K562 (cell line): ENCODE measurements at regions not wholly inside any gene's neighbourhood (a gene's known extent, or its start where the extent isn't known, plus 50 kb on each side); places are given as distances from the start of the nearest gene placed in this dataset.

Experiments used
- ATAC-seq: fragments of 200-7000 bp; cut with Tn5 transposase; 3 replicates; pipeline ENCODE4 v1.9.1; 2020; ENCODE audit warnings: moderate library complexity
- BruUV-seq: library from RNA; stranded (reverse); fragments of 400-500 nt; replicated peaks from 2 replicates; lab custom pipeline; 2021; lab: Mats Ljungman, UMichigan
- CTCF ChIA-PET: fragments of 300-600 bp; formaldehyde crosslinking; extraction: SDS; loops from one replicate; lab custom pipeline; 2021; ENCODE audit warnings: low intra/inter-chr PET ratio; lab: Yijun Ruan, JAX
- POLR2A ChIA-PET: fragments of 300-600, 350-650 bp; sonication (Branson Sonifier 250); formaldehyde crosslinking; extraction: SDS; loops from one replicate; lab custom pipeline; 2021; ENCODE audit warnings: antibody characterized with exemption, inconsistent platforms; lab: Yijun Ruan, JAX
- DNase-seq, 4 experiments: peaks; one replicate each; pipeline versions ENCODE4 v3.0.0 to v3.0.0-alpha.2; 2011 to 2018; ENCODE audit warnings: low spot score in 3 of 4, mixed read lengths in 3 of 4; ENCODE audit errors: extremely low read depth in 1 of 4
- FAIRE-seq: peaks from 2 replicates; lab custom pipeline; 2011; peaks lifted over from hg19 to GRCh38; lab: Jason Lieb, UNC
- H2AFZ ChIP-seq: 2 replicates; pipeline ENCODE4 v1.6.0; 2011; ENCODE audit warnings: low read depth, low read length, control low read depth, inconsistent platforms
- H3K27ac ChIP-seq: fragments of 200-600 bp; 3 replicates; pipeline ENCODE4 v1.8.0; 2011; ENCODE audit warnings: low read depth, mild to moderate bottlenecking, control low read depth, inconsistent platforms, low read length, moderate library complexity, mixed read lengths; ENCODE audit errors: extremely low read depth
- H3K27me3 ChIP-seq, 2 experiments: fragments of 300-600 bp in 1 of 2; 2 replicates in 1 of 2; 3 replicates in 1 of 2; pipeline versions ENCODE4 v1.6.0 to v1.8.0; 2011; ENCODE audit warnings: inconsistent platforms in 2 of 2, low read length in 2 of 2, mild to moderate bottlenecking in 1 of 2, mixed read lengths in 1 of 2, moderate library complexity in 1 of 2; ENCODE audit not compliant: control insufficient read depth in 2 of 2, insufficient read depth in 2 of 2
- H3K36me3 ChIP-seq: fragments of 300-600 bp; 3 replicates; pipeline ENCODE4 v1.8.0; 2011; ENCODE audit warnings: mild to moderate bottlenecking, low read length, inconsistent platforms; ENCODE audit not compliant: control insufficient read depth, insufficient read depth
- H3K4me1 ChIP-seq, 2 experiments: fragments of 200-600 bp in 1 of 2; replicated peaks in 1 of 2; 2 replicates in 1 of 2; 3 replicates in 1 of 2; pipeline versions ENCODE4 v1.5.1 to v1.8.0; 2011; ENCODE audit warnings: inconsistent platforms in 2 of 2, low read length in 2 of 2, mild to moderate bottlenecking in 1 of 2, mixed read lengths in 1 of 2, moderate library complexity in 1 of 2; ENCODE audit not compliant: control insufficient read depth in 2 of 2, insufficient read depth in 2 of 2
- H3K4me2 ChIP-seq: 2 replicates; pipeline ENCODE4 v1.6.1; 2011; ENCODE audit warnings: low read length, control low read depth, inconsistent platforms, mixed read lengths; ENCODE audit not compliant: insufficient read depth
- H3K4me3 ChIP-seq: fragments of 200-600 bp; sonication (generic), shearing (Covaris generic); 2 replicates; pipeline ENCODE4 v1.5.1; 2016; ENCODE audit warnings: control low read depth, inconsistent platforms
- H3K79me2 ChIP-seq: fragments of 200-600 bp; 3 replicates; pipeline ENCODE4 v1.8.0; 2011; ENCODE audit warnings: low read length, inconsistent platforms; ENCODE audit not compliant: control insufficient read depth, insufficient read depth
- H3K9ac ChIP-seq, 2 experiments: 2 replicates each; pipeline versions ENCODE4 v1.6.0 to v1.6.1; 2011; ENCODE audit warnings: low read depth in 2 of 2, low read length in 2 of 2, control low read depth in 1 of 2, inconsistent platforms in 1 of 2, mild to moderate bottlenecking in 1 of 2, mixed read lengths in 1 of 2; ENCODE audit not compliant: insufficient read depth in 1 of 2
- H3K9me1 ChIP-seq: one replicate; pipeline ENCODE4 v1.6.0; 2011; ENCODE audit warnings: inconsistent platforms, mild to moderate bottlenecking, low read length, moderate library complexity; ENCODE audit not compliant: control insufficient read depth, insufficient read depth
- H3K9me3 ChIP-seq: replicated peaks from 2 replicates; pipeline ENCODE4 v1.5.1; 2011; ENCODE audit warnings: low read depth, low read length, inconsistent platforms; ENCODE audit not compliant: control insufficient read depth, insufficient read depth
- H4K20me1 ChIP-seq: replicated peaks from 2 replicates; pipeline ENCODE4 v1.6.1; 2011; ENCODE audit warnings: low read length, inconsistent platforms, mixed read lengths; ENCODE audit not compliant: control insufficient read depth, insufficient read depth
- CREB1 ChIP-seq, 2 experiments: sonication (generic) in 1 of 2; formaldehyde crosslinking in 1 of 2; IDR thresholded peaks; 2 replicates each; pipeline versions ENCODE4 v1.6.1 to v1.8.0; 2012 to 2022; ENCODE audit warnings: inconsistent platforms in 1 of 2, mild to moderate bottlenecking in 1 of 2, missing genetic modification reagents in 1 of 2, moderate library complexity in 1 of 2
- EP400 ChIP-seq: fragments of 450-650 bp; IDR thresholded peaks from 2 replicates; pipeline ENCODE4 v1.6.1; 2017; ENCODE audit warnings: antibody characterized with exemption, mild to moderate bottlenecking, moderate library complexity
- KDM1A ChIP-seq, 2 experiments: fragments of 450-650 bp; IDR thresholded peaks; 2 replicates each; pipeline ENCODE4 v1.6.1; 2016; ENCODE audit warnings: mild to moderate bottlenecking in 2 of 2
- KDM4B ChIP-seq, 2 experiments: fragments of 450-650 bp in 1 of 2; sonication (generic) in 1 of 2; IDR thresholded peaks; 2 replicates each; pipeline ENCODE4 v1.6.1; 2016 to 2017; ENCODE audit warnings: borderline replicate concordance in 2 of 2, antibody characterized with exemption in 1 of 2, low read depth in 1 of 2, mild to moderate bottlenecking in 1 of 2
- NR2F6 ChIP-seq: fragments of 450-650 bp; formaldehyde crosslinking; IDR thresholded peaks from 2 replicates; pipeline ENCODE4 v1.4.0; 2020; ENCODE audit warnings: mild to moderate bottlenecking
- PYGO2 ChIP-seq: fragments of 450-650 bp; IDR thresholded peaks from 2 replicates; pipeline ENCODE4 v1.6.1; 2016; ENCODE audit warnings: mild to moderate bottlenecking, missing genetic modification characterization, moderate library complexity, missing compliant biosample characterization
- RAD21 ChIP-seq, 2 experiments: fragments of 250-450 bp in 1 of 2; fragments of 450-650 bp in 1 of 2; sonication (Bioruptor Pico) in 1 of 2; formaldehyde crosslinking in 1 of 2; IDR thresholded peaks in 1 of 2; conservative IDR thresholded peaks in 1 of 2; 2 replicates each; pipeline versions ENCODE4 v1.4.0 to v1.8.0; 2020 to 2022; ENCODE audit warnings: mild to moderate bottlenecking in 2 of 2, moderate library complexity in 1 of 2
- SMC3 ChIP-seq: conservative IDR thresholded peaks from 2 replicates; pipeline ENCODE4 v1.6.1; 2011; ENCODE audit warnings: low read depth, low read length, improper control_type of control experiment; ENCODE audit not compliant: insufficient read depth
- XRCC4 ChIP-seq: IDR thresholded peaks from one replicate; pipeline ENCODE4 v1.6.1; 2011; ENCODE audit not compliant: insufficient read depth, insufficient read length; ENCODE audit errors: extremely low read depth
- ZBTB8A ChIP-seq: fragments of 450-650 bp; IDR thresholded peaks from 2 replicates; pipeline ENCODE4 v1.6.1; 2018; ENCODE audit warnings: mild to moderate bottlenecking, moderate library complexity; ENCODE audit not compliant: partially characterized antibody
- ZNF57 ChIP-seq: fragments of 450-650 bp; formaldehyde crosslinking; IDR thresholded peaks from 2 replicates; pipeline ENCODE4 v1.4.0; 2020; ENCODE audit warnings: mild to moderate bottlenecking, moderate library complexity
- WGBS: fragments of 100-300 bp; shearing (Covaris generic); methylation state at CpG from one replicate; pipeline ENCODE4 v1.1.6; 2016; ENCODE audit warnings: low coverage, mixed read lengths; ENCODE audit not compliant: insufficient coverage; ENCODE audit errors: missing lambda C conversion rate; 5-methylcytosine and 5-hydroxymethylcytosine counted together
- in situ Hi-C: fragments of 300-500 bp; cut with MboI; formaldehyde crosslinking; loops from 4 replicates; pipeline ENCODE4 v1.15.0; 2018; ENCODE audit warnings: inconsistent platforms, mixed read lengths
- intact Hi-C: fragments of 100-400 bp; cut with micrococcal nuclease; formaldehyde crosslinking; loops from 2 replicates; pipeline ENCODE4 v1.14.2; 2022
- TF ChIP-seq, protein P1 (sequence below), 3 experiments: IDR thresholded peaks in 2 of 3; conservative IDR thresholded peaks in 1 of 3; 2 replicates each; pipeline ENCODE4 v1.5.1; 2011 to 2012; ENCODE audit warnings: low read length in 3 of 3, mild to moderate bottlenecking in 3 of 3, control low read depth in 2 of 3, improper control_type of control experiment in 1 of 3, inconsistent platforms in 1 of 3, low read depth in 1 of 3, mixed read lengths in 1 of 3, moderate library complexity in 1 of 3; ENCODE audit not compliant: insufficient read depth in 2 of 3
- TF ChIP-seq, protein P2 (sequence below): fragments of 150-350 bp; conservative IDR thresholded peaks from 2 replicates; pipeline ENCODE4 v1.6.1; 2014; ENCODE audit warnings: low read length

DNA sequence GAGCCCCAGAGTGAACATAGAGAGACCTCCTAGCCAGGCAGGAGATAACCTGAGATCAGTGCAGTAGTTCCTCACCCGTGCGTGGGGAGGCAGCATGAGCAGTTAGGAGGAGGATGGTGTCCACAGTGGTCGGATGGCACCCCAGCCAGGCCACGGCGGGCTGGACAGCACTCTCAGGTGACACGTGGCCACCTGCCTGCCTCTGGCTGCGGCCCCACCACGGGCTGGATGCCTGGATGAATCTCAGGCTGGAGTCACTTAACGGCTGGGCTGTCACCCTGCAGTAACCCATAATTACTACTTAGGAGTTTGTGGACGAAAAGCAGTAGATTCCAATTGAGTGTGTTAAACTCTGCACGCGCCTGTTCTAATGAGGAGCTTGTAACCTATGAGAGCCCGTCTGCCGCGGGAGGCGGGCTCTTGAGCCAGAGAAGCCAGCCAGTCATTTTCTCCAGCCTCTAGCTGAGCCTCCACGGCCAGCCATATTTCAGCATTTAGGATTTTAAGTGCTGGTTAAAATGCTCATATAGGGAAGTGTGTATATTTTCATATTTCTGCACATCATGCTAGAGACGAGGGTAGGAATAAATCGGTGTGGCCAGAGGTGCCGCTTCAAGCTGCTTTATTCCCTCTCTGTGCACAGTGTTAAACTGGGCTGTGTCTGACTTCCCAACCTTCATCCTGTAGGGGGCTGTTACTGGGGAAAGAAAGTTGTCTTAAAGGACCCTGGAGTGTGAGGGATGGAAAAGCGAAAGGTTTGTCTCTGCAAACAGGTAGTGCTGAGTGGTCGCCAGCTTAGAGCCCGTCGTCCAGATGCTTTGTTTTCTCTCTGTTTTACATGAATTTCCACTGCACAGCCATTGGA is 144.0 kb downstream of the GLI2 start (continued):
- TF ChIP-seq, protein P1, sequence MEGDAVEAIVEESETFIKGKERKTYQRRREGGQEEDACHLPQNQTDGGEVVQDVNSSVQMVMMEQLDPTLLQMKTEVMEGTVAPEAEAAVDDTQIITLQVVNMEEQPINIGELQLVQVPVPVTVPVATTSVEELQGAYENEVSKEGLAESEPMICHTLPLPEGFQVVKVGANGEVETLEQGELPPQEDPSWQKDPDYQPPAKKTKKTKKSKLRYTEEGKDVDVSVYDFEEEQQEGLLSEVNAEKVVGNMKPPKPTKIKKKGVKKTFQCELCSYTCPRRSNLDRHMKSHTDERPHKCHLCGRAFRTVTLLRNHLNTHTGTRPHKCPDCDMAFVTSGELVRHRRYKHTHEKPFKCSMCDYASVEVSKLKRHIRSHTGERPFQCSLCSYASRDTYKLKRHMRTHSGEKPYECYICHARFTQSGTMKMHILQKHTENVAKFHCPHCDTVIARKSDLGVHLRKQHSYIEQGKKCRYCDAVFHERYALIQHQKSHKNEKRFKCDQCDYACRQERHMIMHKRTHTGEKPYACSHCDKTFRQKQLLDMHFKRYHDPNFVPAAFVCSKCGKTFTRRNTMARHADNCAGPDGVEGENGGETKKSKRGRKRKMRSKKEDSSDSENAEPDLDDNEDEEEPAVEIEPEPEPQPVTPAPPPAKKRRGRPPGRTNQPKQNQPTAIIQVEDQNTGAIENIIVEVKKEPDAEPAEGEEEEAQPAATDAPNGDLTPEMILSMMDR (IDR thresholded peaks at IDR 0.05 in 2 of 3, conservative IDR thresholded peaks at IDR 0.05 in 1 of 3; ENCODE audit: insufficient read depth in 2 of 3, low read depth in 1 of 3, low read length in 3 of 3) = peak; percentile 20 to 59 (median 50); a peak in 4 of 6 replicates
- TF ChIP-seq KDM4B (IDR thresholded peaks at IDR 0.05; ENCODE audit: borderline replicate concordance in 2 of 2, low read depth in 1 of 2) (no peak), RAD21 (CRISPR knock-in tag; conservative IDR thresholded peaks at IDR 0.05 in 1 of 2, IDR thresholded peaks at IDR 0.05 in 1 of 2) (peak; percentile 28 to 37; a peak in 3 of 4 replicates)

DNA sequence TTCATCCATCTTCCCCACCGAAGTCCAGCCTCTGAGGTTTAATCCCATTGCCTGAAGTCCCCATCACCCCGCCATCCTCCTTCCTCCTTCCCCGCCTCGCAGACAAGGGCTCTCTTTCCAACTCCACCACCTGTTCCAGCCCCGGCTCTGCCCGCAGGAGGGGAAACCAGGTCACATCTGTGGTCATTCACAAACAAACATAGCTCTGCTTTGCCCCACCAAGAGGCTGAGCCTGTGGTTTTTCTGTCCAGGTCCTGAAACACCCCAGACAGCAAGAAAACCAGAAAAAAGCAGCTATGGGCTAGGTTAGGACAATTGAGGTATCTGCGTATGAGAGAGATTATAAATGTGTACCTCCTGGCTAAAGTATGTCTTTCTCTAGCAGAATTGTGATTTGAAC is 144.7 kb downstream of the GLI2 start:
- H3K79me2 ChIP-seq = no peaks in the 10 kb centered on the region
- no peak overlapping the region for H2AFZ ChIP-seq
- 0% methylated on average over 2 of the region's 7 CpGs for WGBS
- ChIA-PET CTCF (no interaction called here), POLR2A (interaction anchor here (0.6 to 1.8 kb wide), 4 partner anchors 11 to 195 kb away, joined by 3 to 4 read pairs (median 3); no protein-coding TSS in a partner anchor)
- peaks cover 10% of the 10 kb centered on the region; the same call in 1 of the 2 replicates for H4K20me1 ChIP-seq
- ATAC-seq = no peak
- no peak for FAIRE-seq
- peaks cover 0 to 11% of the 10 kb centered on the region in 2 experiments; a peak in 2 of 5 replicates for H3K4me1 ChIP-seq
- H3K36me3 ChIP-seq = no peaks in the 10 kb centered on the region
- in situ Hi-C loops (no loop called here), intact Hi-C loops (loop anchor here (10.0 kb wide), 1 partner anchor 194 kb away; no protein-coding TSS in a partner anchor)
- no peaks in the 10 kb centered on the region for H3K9me3 ChIP-seq
- BruUV-seq = no TSS peak
- no peak overlapping the region for H3K4me2 ChIP-seq
- H3K4me3 ChIP-seq = no peak overlapping the region
- H3K9me1 ChIP-seq = no peaks in the 10 kb centered on the region
- peaks cover 51 to 81% of the 10 kb centered on the region in 2 experiments for H3K27me3 ChIP-seq
- no peak overlapping the region for H3K27ac ChIP-seq
- TF ChIP-seq ZBTB8A (no peak), XRCC4 (no peak), NR2F6 (CRISPR knock-in tag) (no peak), EP400 (no peak), SMC3 (no peak), CREB1 (IDR thresholded peaks at IDR 0.05) (no peak), CREB1 (CRISPR knock-in tag; IDR thresholded peaks at IDR 0.05) (no peak), PYGO2 (tag) (no peak), ZNF57 (CRISPR knock-in tag) (no peak), KDM1A (IDR thresholded peaks at IDR 0.05) (no peak)
- TF ChIP-seq, protein P2, sequence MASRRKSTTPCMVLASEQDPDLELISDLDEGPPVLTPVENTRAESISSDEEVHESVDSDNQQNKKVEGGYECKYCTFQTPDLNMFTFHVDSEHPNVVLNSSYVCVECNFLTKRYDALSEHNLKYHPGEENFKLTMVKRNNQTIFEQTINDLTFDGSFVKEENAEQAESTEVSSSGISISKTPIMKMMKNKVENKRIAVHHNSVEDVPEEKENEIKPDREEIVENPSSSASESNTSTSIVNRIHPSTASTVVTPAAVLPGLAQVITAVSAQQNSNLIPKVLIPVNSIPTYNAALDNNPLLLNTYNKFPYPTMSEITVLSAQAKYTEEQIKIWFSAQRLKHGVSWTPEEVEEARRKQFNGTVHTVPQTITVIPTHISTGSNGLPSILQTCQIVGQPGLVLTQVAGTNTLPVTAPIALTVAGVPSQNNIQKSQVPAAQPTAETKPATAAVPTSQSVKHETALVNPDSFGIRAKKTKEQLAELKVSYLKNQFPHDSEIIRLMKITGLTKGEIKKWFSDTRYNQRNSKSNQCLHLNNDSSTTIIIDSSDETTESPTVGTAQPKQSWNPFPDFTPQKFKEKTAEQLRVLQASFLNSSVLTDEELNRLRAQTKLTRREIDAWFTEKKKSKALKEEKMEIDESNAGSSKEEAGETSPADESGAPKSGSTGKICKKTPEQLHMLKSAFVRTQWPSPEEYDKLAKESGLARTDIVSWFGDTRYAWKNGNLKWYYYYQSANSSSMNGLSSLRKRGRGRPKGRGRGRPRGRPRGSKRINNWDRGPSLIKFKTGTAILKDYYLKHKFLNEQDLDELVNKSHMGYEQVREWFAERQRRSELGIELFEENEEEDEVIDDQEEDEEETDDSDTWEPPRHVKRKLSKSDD = no peak
- TF ChIP-seq, all 486 proteins: peak for 0
- no peak overlapping the region for H3K9ac ChIP-seq
- no peak for DNase-seq
